BLaER1 (cell line): ENCODE measurements at regions not wholly inside any gene's neighbourhood (a gene's known extent, or its start where the extent isn't known, plus 50 kb on each side); places are given as distances from the start of the nearest gene placed in this dataset.
"Not testable (repeated sequence)": the region's sequence is repeated elsewhere in the genome, so short reads cannot be mapped to it uniquely, and the experiment has no call there.

Experiments
- H3K27ac ChIP-seq: shearing (Covaris generic); formaldehyde crosslinking; 2 replicates; pipeline ENCODE4 v1.8.1; 2022
- H3K27me3 ChIP-seq: shearing (Covaris generic); formaldehyde crosslinking; 2 replicates; pipeline ENCODE4 v1.8.1; 2022
- H3K36me3 ChIP-seq: shearing (Covaris generic); formaldehyde crosslinking; 2 replicates; pipeline ENCODE4 v1.8.1; 2022
- H3K4me1 ChIP-seq: shearing (Covaris generic); formaldehyde crosslinking; 2 replicates; pipeline ENCODE4 v1.8.1; 2022
- H3K4me2 ChIP-seq: shearing (Covaris generic); formaldehyde crosslinking; 2 replicates; pipeline ENCODE4 v1.8.1; 2022
- H3K4me3 ChIP-seq: shearing (Covaris generic); formaldehyde crosslinking; 2 replicates; pipeline ENCODE4 v1.8.1; 2022
- H3K9ac ChIP-seq: shearing (Covaris generic); formaldehyde crosslinking; 2 replicates; pipeline ENCODE4 v1.8.1; 2022
- H3K9me3 ChIP-seq: shearing (Covaris generic); formaldehyde crosslinking; 2 replicates; pipeline ENCODE4 v1.8.1; 2022
- H4K20me1 ChIP-seq: shearing (Covaris generic); formaldehyde crosslinking; 2 replicates; pipeline ENCODE4 v1.8.1; 2022
- Cebpa-rat ChIP-seq: shearing (Covaris generic); IDR thresholded peaks from 2 replicates; pipeline ENCODE4 v1.8.1; 2022

DNA sequence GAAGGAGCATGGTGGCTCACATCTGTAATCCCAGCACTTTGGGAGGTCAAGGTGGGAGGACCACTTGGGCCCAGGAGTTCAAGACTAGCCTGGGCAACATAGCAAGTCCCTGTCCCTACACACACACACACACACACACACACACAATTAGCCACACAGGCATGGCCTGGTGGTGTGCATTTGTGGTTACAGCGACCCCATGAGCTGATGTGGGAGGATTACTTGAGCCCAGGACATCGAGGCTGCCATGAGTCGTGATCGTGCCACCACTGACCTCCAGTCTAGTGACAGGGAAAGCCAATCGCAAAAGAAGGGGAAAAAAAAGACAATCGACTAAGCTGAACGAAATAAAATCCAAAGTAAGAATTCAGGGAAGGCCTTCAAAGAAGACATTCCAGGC, 67.9 kb downstream of the TBX3 start:
- H3K4me2 ChIP-seq, result no peak overlapping the region
- no peak for TF ChIP-seq Cebpa-rat

DNA sequence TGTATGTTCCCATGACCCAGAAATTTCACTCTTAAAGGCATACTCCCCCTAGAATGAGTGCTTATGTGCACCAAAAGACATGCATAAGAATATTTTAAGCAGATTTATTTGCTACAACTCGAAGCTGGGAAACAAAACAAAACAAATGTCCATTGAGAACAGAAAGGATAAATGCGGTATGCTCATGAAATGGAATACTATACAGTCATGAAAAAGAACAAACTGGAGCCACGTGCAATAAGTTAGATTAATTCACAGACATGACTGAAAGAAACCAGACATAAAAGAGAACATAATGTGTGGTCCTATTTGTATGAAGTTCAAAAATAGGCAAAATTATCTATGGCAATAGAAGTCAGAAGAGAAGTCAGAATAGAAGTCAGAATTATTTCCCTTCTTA, 69.9 kb downstream of the TBX3 start:
- peaks cover 6% of the 10 kb centered on the region for H3K4me1 ChIP-seq
- no peak overlapping the region for H3K4me2 ChIP-seq
- no peak for TF ChIP-seq Cebpa-rat
- H4K20me1 ChIP-seq, result no peaks in the 10 kb centered on the region
- no peak overlapping the region for H3K27ac ChIP-seq
- H3K36me3 ChIP-seq, result no peaks in the 10 kb centered on the region
- H3K27me3 ChIP-seq, result no peaks in the 10 kb centered on the region
- H3K9me3 ChIP-seq, result peaks cover 4% of the 10 kb centered on the region
- H3K4me3 ChIP-seq, result no peak overlapping the region
- no peak overlapping the region for H3K9ac ChIP-seq

More for the DNA sequence above, 67.9 kb downstream of the TBX3 start:
- H3K9me3 ChIP-seq, result peaks cover 4% of the 10 kb centered on the region
- no peak overlapping the region for H3K9ac ChIP-seq
- no peaks in the 10 kb centered on the region for H4K20me1 ChIP-seq
- H3K4me3 ChIP-seq, result no peak overlapping the region
- H3K4me1 ChIP-seq, result peaks cover 6% of the 10 kb centered on the region
- no peaks in the 10 kb centered on the region for H3K36me3 ChIP-seq
- no peak overlapping the region for H3K27ac ChIP-seq
- no peaks in the 10 kb centered on the region for H3K27me3 ChIP-seq

DNA sequence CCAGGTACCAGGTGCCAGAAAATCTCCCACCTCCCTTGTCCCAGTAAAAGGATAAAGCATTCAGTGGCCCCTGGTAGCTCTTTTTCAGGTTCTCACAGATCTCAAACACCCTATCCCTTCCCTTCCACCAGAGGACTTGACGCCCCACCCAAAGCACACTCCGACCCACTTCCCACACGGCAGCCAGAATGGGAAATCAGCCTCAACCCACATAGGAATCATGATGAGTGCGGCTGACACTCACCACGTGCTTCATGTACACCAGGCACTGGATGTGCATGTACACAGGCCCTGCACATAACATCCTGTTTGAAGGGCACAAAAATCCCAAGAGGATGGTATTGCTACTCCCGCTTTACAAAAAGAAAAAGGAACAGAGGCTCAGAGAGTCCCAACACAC, 71.9 kb downstream of the TBX3 start:
- H3K9ac ChIP-seq, result no peak overlapping the region

DNA sequence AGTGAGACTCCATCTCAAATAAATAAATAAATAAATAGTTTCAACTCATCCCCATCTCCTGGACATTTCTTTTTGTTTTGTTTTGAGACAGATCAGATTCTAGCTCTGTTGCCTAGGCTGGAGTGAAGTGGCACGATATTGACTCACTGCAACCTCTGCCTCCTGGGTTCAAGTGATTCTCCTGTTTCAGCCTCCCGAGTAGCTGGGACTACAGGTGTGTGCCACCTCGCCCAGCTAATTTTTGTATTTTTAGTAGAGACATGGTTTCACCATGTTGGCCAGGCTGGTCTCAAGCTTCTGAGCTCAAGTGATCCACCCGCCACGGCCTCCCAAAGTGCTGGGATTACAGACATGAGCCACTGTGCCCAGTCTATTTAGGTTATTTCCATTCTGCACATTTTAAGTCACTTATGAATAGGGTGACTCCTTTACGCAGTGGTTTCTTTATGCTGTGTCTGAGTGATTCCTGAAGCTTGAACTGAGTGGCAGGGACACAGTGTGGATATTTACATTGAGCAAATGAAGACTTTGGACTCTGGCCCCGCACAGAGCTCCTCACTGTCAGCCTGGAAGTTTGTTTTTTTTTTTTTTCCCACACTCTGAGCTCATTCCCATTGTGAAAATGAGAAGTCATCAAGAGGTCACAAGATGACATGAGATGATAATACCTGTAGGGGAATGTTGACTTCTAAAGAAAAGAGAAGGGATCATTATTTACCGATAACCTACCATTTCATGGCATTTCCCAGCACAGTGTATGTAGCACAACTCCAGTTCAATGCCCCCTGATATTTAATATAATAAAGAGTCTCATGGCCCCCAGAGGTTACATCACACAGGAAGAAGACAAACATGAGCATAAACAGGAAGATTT, 72.6 kb downstream of the TBX3 start:
- no peak overlapping the region for H3K4me2 ChIP-seq
- no peaks in the 10 kb centered on the region for H3K27me3 ChIP-seq
- peaks cover 4% of the 10 kb centered on the region for H3K9me3 ChIP-seq
- no peaks in the 10 kb centered on the region for H3K36me3 ChIP-seq
- H3K4me1 ChIP-seq, result peaks cover 6% of the 10 kb centered on the region
- H3K27ac ChIP-seq, result no peak overlapping the region
- no peak overlapping the region for H3K4me3 ChIP-seq
- H4K20me1 ChIP-seq, result no peaks in the 10 kb centered on the region
- no peak for TF ChIP-seq Cebpa-rat
- H3K9ac ChIP-seq, result no peak overlapping the region

More for the DNA sequence above, 71.9 kb downstream of the TBX3 start:
- H3K27me3 ChIP-seq, result no peaks in the 10 kb centered on the region
- H3K36me3 ChIP-seq, result no peaks in the 10 kb centered on the region
- peaks cover 4% of the 10 kb centered on the region for H3K9me3 ChIP-seq
- H4K20me1 ChIP-seq, result no peaks in the 10 kb centered on the region
- no peak overlapping the region; the same call in 1 of the 2 replicates for H3K4me2 ChIP-seq
- H3K27ac ChIP-seq, result no peak overlapping the region
- no peak for TF ChIP-seq Cebpa-rat
- peaks cover 6% of the 10 kb centered on the region for H3K4me1 ChIP-seq
- H3K4me3 ChIP-seq, result no peak overlapping the region

DNA sequence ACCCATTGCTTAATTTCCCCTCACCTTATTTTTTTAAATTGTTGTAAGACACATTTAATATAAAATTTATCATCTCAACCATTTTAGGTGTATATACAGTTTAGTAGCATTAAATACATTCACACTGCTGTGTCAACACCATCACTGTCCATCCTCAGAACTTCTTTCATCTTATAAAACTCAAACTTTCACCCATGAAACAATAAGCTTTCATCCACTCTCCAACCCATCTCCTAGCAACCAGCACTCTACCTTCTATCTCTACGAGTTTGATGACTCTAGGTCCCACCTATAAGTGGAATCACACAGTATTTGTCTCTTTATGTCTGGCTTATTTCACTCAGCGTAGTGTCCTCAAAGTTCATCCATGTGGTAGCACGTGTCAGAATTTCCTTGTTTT, 75.5 kb downstream of the TBX3 start:
- Histone ChIP-seq H3K36me3 (no peaks in the 10 kb centered on the region), H3K4me1 (peaks cover 6% of the 10 kb centered on the region), H3K4me2 (no peak overlapping the region), H3K9me3 (no peaks in the 10 kb centered on the region), H3K9ac (no peak overlapping the region), H3K27ac (no peak overlapping the region), H3K27me3 (no peaks in the 10 kb centered on the region), H4K20me1 (no peaks in the 10 kb centered on the region), H3K4me3 (no peak overlapping the region)
- no peak for TF ChIP-seq Cebpa-rat

DNA sequence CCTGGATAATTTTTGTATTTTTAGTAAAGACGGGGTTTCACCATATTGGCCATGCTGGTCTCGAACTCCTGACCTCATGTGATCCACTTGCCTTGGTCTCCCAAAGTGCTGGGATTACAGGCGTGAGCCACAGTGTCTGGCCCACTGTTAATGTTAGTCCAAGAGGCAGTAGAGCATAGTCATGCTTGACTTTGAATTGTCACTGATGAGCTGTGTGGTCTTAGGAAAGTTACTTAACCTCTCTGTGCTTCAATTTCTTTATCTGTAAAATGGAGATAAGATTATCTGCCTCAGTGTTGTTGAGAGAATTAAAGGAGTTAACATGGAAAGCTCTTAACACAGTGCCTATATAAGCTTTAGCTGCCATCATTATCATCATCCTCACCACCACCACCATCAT, 78.1 kb downstream of the TBX3 start:
- no peak overlapping the region for H3K9ac ChIP-seq
- H3K4me2 ChIP-seq, result no peak overlapping the region
- no peaks in the 10 kb centered on the region for H3K4me1 ChIP-seq
- no peak overlapping the region for H3K27ac ChIP-seq
- H3K36me3 ChIP-seq, result no peaks in the 10 kb centered on the region
- H3K27me3 ChIP-seq, result no peaks in the 10 kb centered on the region
- peaks cover 12% of the 10 kb centered on the region for H3K9me3 ChIP-seq
- TF ChIP-seq Cebpa-rat, result no peak
- no peak overlapping the region for H3K4me3 ChIP-seq
- no peaks in the 10 kb centered on the region for H4K20me1 ChIP-seq

DNA sequence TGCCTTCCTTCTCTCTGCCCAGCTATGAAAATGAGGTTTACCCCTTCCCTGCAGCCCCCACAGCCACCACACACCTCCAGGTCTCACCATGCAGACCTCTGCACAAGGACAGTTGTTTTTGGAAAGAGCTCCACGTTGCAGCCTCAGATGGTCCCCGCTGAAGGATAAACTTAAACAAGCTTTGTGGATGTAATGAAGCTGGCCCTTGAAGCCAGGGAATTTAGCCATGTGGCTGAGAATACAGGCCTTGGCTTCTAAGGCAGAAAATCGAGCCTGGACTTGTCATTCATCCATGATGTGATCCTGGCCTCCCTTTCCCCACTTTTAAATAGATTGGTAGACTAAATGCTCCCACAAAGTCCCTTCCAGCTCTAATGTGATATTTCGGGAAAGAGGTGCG, 79.4 kb downstream of the TBX3 start:
- Histone ChIP-seq H3K9ac (no peak overlapping the region), H3K36me3 (no peaks in the 10 kb centered on the region), H3K9me3 (peaks cover 20% of the 10 kb centered on the region), H3K4me2 (no peak overlapping the region), H3K27me3 (no peaks in the 10 kb centered on the region), H4K20me1 (no peaks in the 10 kb centered on the region), H3K4me3 (no peak overlapping the region), H3K27ac (no peak overlapping the region), H3K4me1 (peaks cover 10% of the 10 kb centered on the region)
- no peak for TF ChIP-seq Cebpa-rat

DNA sequence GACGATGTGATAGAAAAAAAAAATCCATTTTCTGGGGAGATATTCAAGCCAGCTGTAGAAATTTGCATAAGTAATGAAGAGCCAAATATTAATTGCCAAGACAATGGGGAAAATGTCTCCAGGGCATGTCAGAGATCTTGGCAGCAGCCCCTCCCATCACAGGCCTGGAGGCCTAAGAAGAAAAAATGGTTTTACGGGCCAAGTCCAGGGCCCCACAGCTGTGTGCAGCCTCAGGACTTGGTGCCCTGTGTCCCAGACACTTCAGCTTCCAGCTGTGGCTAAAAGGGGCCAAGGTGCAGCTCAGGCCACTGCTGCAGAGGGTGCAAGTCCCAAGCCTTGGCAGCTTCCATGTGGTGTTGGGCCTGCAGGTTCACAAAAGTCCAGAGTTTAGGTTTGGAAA, 83.4 kb downstream of the TBX3 start:
- 0 out of 2 replicates have a peak overlapping the region, but pooled peaks have one; percentile 28 for H3K27ac ChIP-seq
- not testable (repeated sequence) for H4K20me1 ChIP-seq, H3K4me2 ChIP-seq, H3K36me3 ChIP-seq, H3K4me3 ChIP-seq, H3K27me3 ChIP-seq, H3K9ac ChIP-seq
- H3K9me3 ChIP-seq, result peaks cover 28% of the 10 kb centered on the region
- peaks cover 31% of the 10 kb centered on the region for H3K4me1 ChIP-seq

DNA sequence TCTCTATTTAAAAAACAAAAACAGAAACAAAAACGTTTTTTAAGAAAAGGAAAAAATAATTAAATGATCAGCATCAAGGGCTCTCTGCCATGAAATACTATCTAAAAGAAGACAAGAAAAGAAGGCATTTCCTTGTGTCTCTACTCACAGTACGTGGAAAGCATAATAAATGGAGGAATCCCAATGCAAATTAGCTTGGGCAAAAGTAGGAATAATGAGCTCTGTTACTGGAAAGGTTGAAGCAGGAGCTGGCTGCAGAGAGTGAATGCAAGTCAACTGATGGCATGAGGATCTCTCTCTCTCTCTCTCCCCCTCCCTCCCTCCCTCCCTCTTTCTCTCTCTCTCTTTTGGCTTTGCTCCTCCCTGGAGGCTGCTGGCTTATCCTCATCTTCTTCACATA, 85.9 kb downstream of the TBX3 start:
- Histone ChIP-seq H3K36me3 (no peaks in the 10 kb centered on the region), H3K27me3 (no peaks in the 10 kb centered on the region), H3K9me3 (peaks cover 33% of the 10 kb centered on the region), H3K4me2 (0 out of 2 replicates have a peak overlapping the region, but pooled peaks have one; percentile 45), H3K4me3 (no peak overlapping the region), H3K4me1 (peaks cover 31% of the 10 kb centered on the region), H3K27ac (no peak overlapping the region), H3K9ac (no peak overlapping the region), H4K20me1 (no peaks in the 10 kb centered on the region)
- no peak for TF ChIP-seq Cebpa-rat

DNA sequence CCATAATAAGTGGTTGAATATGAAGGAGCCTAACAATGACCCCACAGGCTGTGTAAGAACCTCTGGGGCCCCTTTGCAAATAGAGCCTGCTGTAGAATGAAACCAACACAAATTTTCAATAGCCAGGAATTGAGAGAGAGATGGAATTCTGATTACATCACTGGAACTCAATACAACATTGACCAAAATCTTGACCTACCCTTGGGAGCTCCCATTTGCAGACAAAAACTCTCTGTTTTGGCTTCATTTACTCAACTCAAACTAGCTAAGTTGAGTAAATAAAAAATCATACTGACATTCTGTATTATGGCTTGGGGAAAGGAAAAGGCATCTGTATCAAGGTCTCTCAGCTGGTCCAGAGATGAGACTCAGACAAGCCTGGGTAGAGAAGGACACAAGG, 91.0 kb downstream of the TBX3 start:
- no peak for TF ChIP-seq Cebpa-rat
- H3K9ac ChIP-seq, result no peak overlapping the region
- H3K27ac ChIP-seq, result no peak overlapping the region
- H3K4me3 ChIP-seq, result no peak overlapping the region
- H3K36me3 ChIP-seq, result no peaks in the 10 kb centered on the region
- H3K4me2 ChIP-seq, result no peak overlapping the region
- H3K4me1 ChIP-seq, result peaks cover 4% of the 10 kb centered on the region
- H3K27me3 ChIP-seq, result no peaks in the 10 kb centered on the region
- H3K9me3 ChIP-seq, result peaks cover 23% of the 10 kb centered on the region
- no peaks in the 10 kb centered on the region for H4K20me1 ChIP-seq

DNA sequence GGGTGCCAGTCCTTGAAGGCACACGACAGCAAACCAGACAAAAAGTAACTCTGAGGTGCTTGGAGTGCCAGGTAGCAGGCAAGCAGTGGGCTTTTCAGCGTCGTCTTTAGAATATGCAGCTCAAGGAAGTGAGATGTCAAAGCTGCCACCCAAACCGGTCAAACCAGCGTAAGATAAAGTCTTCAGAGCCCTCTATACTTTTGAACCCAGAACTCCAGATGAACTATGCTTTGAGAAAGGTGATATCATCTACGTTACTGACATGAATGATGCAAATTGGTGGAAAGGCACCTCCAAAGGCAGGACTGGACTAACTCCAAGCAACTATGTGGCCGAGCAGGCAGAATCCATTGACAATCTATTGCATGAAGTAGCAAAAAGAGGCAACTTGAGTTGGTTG, 95.9 kb downstream of the TBX3 start:
- H3K9me3 ChIP-seq, result peaks cover 32% of the 10 kb centered on the region
- no peaks in the 10 kb centered on the region for H4K20me1 ChIP-seq
- H3K4me1 ChIP-seq, result no peaks in the 10 kb centered on the region
- TF ChIP-seq Cebpa-rat, result no peak
- H3K27me3 ChIP-seq, result no peaks in the 10 kb centered on the region
- H3K27ac ChIP-seq, result no peak overlapping the region
- H3K4me2 ChIP-seq, result no peak overlapping the region
- no peaks in the 10 kb centered on the region for H3K36me3 ChIP-seq
- H3K4me3 ChIP-seq, result no peak overlapping the region
- H3K9ac ChIP-seq, result no peak overlapping the region
